HepG2 (cell line): ENCODE measurements at regions not wholly inside any gene's neighbourhood (a gene's known extent, or its start where the extent isn't known, plus 50 kb on each side); places are given as distances from the start of the nearest gene placed in this dataset.

ENCODE experiments used
- ATAC-seq: fragments of 200-7000 bp; cut with Tn5 transposase; 3 replicates; pipeline ENCODE4 v1.9.1; 2020; ENCODE audit warnings: mild to moderate bottlenecking, moderate library complexity
- BruUV-seq: library from RNA; stranded (reverse); fragments of 400-500 nt; replicated peaks from 2 replicates; lab custom pipeline; 2021; lab: Mats Ljungman, UMichigan
- CTCF ChIA-PET: fragments of 300-600 bp; formaldehyde crosslinking; extraction: SDS; loops from one replicate; lab custom pipeline; 2021; ENCODE audit warnings: low total read pairs, inconsistent platforms, low intra/inter-chr PET ratio; lab: Yijun Ruan, JAX
- POLR2A ChIA-PET: fragments of 350-600 bp; sonication (Branson Sonifier 250); formaldehyde crosslinking; loops from one replicate; lab custom pipeline; 2020; ENCODE audit warnings: antibody characterized with exemption, inconsistent platforms; lab: Yijun Ruan, JAX
- DNase-seq: peaks from one replicate; pipeline ENCODE4 v3.0.0-alpha.2; 2015; ENCODE audit warnings: low spot score
- FAIRE-seq: peaks from 3 replicates; lab custom pipeline; 2011; peaks lifted over from hg19 to GRCh38; lab: Jason Lieb, UNC
- H2AFZ ChIP-seq: one replicate; pipeline ENCODE4 v1.6.1; 2011; ENCODE audit warnings: low read length, inconsistent platforms
- H3K27ac ChIP-seq: fragments of 300-600 bp; 3 replicates; pipeline ENCODE4 v1.8.0; 2011; ENCODE audit warnings: mixed run types, mild to moderate bottlenecking, mixed read lengths, low read length, inconsistent platforms; ENCODE audit not compliant: insufficient read depth; ENCODE audit errors: extremely low read length
- H3K27me3 ChIP-seq, 2 experiments: fragments of 200-600 bp in 1 of 2; 2 replicates in 1 of 2; 3 replicates in 1 of 2; pipeline versions ENCODE4 v1.6.0 to v1.8.0; 2011; ENCODE audit warnings: low read length in 2 of 2, mild to moderate bottlenecking in 2 of 2, moderate library complexity in 2 of 2, inconsistent platforms in 1 of 2; ENCODE audit not compliant: insufficient read depth in 2 of 2, control insufficient read depth in 1 of 2
- H3K36me3 ChIP-seq, 2 experiments: fragments of 200-600 bp in 1 of 2; replicated peaks in 1 of 2; 2 replicates in 1 of 2; 3 replicates in 1 of 2; pipeline versions ENCODE4 v1.5.1 to v1.8.0; 2011; ENCODE audit warnings: low read length in 2 of 2, inconsistent platforms in 1 of 2; ENCODE audit not compliant: insufficient read depth in 2 of 2, control insufficient read depth in 1 of 2
- H3K4me1 ChIP-seq: 2 replicates; pipeline ENCODE4 v1.5.1; 2012; ENCODE audit warnings: low read length, inconsistent platforms; ENCODE audit not compliant: insufficient read depth
- H3K4me2 ChIP-seq: 2 replicates; pipeline ENCODE4 v1.6.0; 2011; ENCODE audit warnings: low read depth, low read length, inconsistent platforms
- H3K4me3 ChIP-seq, 3 experiments: fragments of 200-600 bp in 1 of 3; sonication (generic), shearing (Covaris generic) in 1 of 3; replicated peaks in 1 of 3; 2 replicates each; pipeline ENCODE4 v1.5.1; 2011 to 2016; ENCODE audit warnings: low read length in 3 of 3, inconsistent platforms in 2 of 3, low read depth in 2 of 3, mild to moderate bottlenecking in 2 of 3, control low read depth in 1 of 3, mixed read lengths in 1 of 3; ENCODE audit not compliant: insufficient read depth in 1 of 3
- H3K79me2 ChIP-seq: one replicate; pipeline ENCODE4 v1.6.1; 2011; ENCODE audit warnings: low read length, inconsistent platforms; ENCODE audit not compliant: insufficient read depth
- H3K9ac ChIP-seq: 2 replicates; pipeline ENCODE4 v1.6.0; 2011; ENCODE audit warnings: mild to moderate bottlenecking, low read depth, low read length, inconsistent platforms; ENCODE audit not compliant: insufficient read depth
- H3K9me3 ChIP-seq: 2 replicates; pipeline ENCODE4 v1.5.1; 2012; ENCODE audit warnings: mild to moderate bottlenecking, low read length
- H4K20me1 ChIP-seq: 2 replicates; pipeline ENCODE4 v1.6.0; 2011; ENCODE audit warnings: inconsistent platforms, mild to moderate bottlenecking, low read length, moderate library complexity; ENCODE audit not compliant: insufficient read depth
- KDM4B ChIP-seq: sonication (generic); formaldehyde crosslinking; IDR thresholded peaks from 2 replicates; pipeline ENCODE4 v1.4.0; 2020; ENCODE audit warnings: missing genetic modification reagents
- KLF16 ChIP-seq, 2 experiments: sonication (generic) in 1 of 2; formaldehyde crosslinking in 1 of 2; IDR thresholded peaks; 2 replicates each; pipeline versions ENCODE4 v1.6.1 to v1.8.0; 2016 to 2023; ENCODE audit warnings: missing genetic modification reagents in 2 of 2, missing compliant biosample characterization in 1 of 2
- MXD4 ChIP-seq: IDR thresholded peaks from 2 replicates; pipeline ENCODE4 v1.6.1; 2016; ENCODE audit warnings: mild to moderate bottlenecking, missing biosample characterization, missing genetic modification reagents
- PHF8 ChIP-seq: sonication (generic); formaldehyde crosslinking; IDR thresholded peaks from 2 replicates; pipeline ENCODE4 v1.5.0; 2020; ENCODE audit warnings: missing genetic modification reagents
- RBAK ChIP-seq: sonication (generic); formaldehyde crosslinking; IDR thresholded peaks from 2 replicates; pipeline ENCODE4 v1.5.1; 2020; ENCODE audit warnings: mild to moderate bottlenecking, missing genetic modification reagents
- SALL2 ChIP-seq: sonication (generic); formaldehyde crosslinking; IDR thresholded peaks from 2 replicates; pipeline ENCODE4 v1.8.1; 2023; ENCODE audit warnings: mild to moderate bottlenecking, missing genetic modification reagents, inconsistent platforms
- SPEN ChIP-seq: sonication (generic); formaldehyde crosslinking; IDR thresholded peaks from 2 replicates; pipeline ENCODE4 v1.5.1; 2020; ENCODE audit warnings: low read depth, mild to moderate bottlenecking, missing genetic modification reagents
- TP53 ChIP-seq: sonication (generic); formaldehyde crosslinking; conservative IDR thresholded peaks from 2 replicates; pipeline ENCODE4 v1.4.0; 2020; ENCODE audit warnings: missing genetic modification reagents
- ZBTB21 ChIP-seq: sonication (generic); formaldehyde crosslinking; IDR thresholded peaks from 2 replicates; pipeline ENCODE4 v1.4.0; 2020; ENCODE audit warnings: missing genetic modification reagents
- ZNF546 ChIP-seq: sonication (generic); formaldehyde crosslinking; conservative IDR thresholded peaks from 2 replicates; pipeline ENCODE4 v1.8.1; 2023; ENCODE audit warnings: mild to moderate bottlenecking, missing genetic modification reagents
- ZNF672 ChIP-seq: sonication (generic); formaldehyde crosslinking; IDR thresholded peaks from 2 replicates; pipeline ENCODE4 v1.8.1; 2022; ENCODE audit warnings: missing genetic modification reagents
- ZNF7 ChIP-seq: IDR thresholded peaks from 2 replicates; pipeline ENCODE4 v1.6.1; 2016; ENCODE audit warnings: missing biosample characterization, missing genetic modification reagents
- ZNF772 ChIP-seq: sonication (generic); formaldehyde crosslinking; IDR thresholded peaks from 2 replicates; pipeline ENCODE4 v1.5.0; 2020; ENCODE audit warnings: mild to moderate bottlenecking, missing genetic modification reagents
- WGBS: methylation state at CpG from one replicate; pipeline ENCODE4 v1.1.6; 2017; ENCODE audit warnings: low lambda C conversion rate; 5-methylcytosine and 5-hydroxymethylcytosine counted together
- in situ Hi-C: cut with HindIII; loops from 2 replicates; pipeline ENCODE4 v1.10.0; 2017; ENCODE audit warnings: low pct_unique_long_range_greater_than_20kb; ENCODE audit not compliant: extremely low pct_ligation_motif_present
- intact Hi-C: fragments of 100-400 bp; cut with micrococcal nuclease; formaldehyde crosslinking; loops from one replicate; pipeline ENCODE4 v1.10.0; 2022; ENCODE audit not compliant: unreplicated experiment
- TF ChIP-seq, protein P1 (sequence below): sonication (generic); formaldehyde crosslinking; IDR thresholded peaks from 2 replicates; pipeline ENCODE4 v1.5.0; 2020; ENCODE audit warnings: missing genetic modification reagents, mild to moderate bottlenecking, borderline replicate concordance
- TF ChIP-seq, protein P2 (sequence below): IDR thresholded peaks from 2 replicates; pipeline ENCODE4 v1.6.1; 2016; ENCODE audit warnings: missing genetic modification reagents, missing compliant biosample characterization
- TF ChIP-seq, protein P3 (sequence below): sonication (generic); formaldehyde crosslinking; IDR thresholded peaks from 2 replicates; pipeline ENCODE4 v1.5.0; 2020; ENCODE audit warnings: mild to moderate bottlenecking, missing genetic modification reagents
- TF ChIP-seq, protein P4 (sequence below): sonication (generic); formaldehyde crosslinking; IDR thresholded peaks from 2 replicates; pipeline ENCODE4 v1.4.0; 2020; ENCODE audit warnings: missing genetic modification reagents, mild to moderate bottlenecking, borderline replicate concordance
- TF ChIP-seq, protein P5 (sequence below): sonication (generic); formaldehyde crosslinking; IDR thresholded peaks from 2 replicates; pipeline ENCODE4 v1.5.1; 2020; ENCODE audit warnings: missing genetic modification reagents, mild to moderate bottlenecking, borderline replicate concordance
- TF ChIP-seq, protein P6 (sequence below): sonication (generic); formaldehyde crosslinking; IDR thresholded peaks from 2 replicates; pipeline ENCODE4 v1.4.0; 2020; ENCODE audit warnings: missing genetic modification reagents

DNA sequence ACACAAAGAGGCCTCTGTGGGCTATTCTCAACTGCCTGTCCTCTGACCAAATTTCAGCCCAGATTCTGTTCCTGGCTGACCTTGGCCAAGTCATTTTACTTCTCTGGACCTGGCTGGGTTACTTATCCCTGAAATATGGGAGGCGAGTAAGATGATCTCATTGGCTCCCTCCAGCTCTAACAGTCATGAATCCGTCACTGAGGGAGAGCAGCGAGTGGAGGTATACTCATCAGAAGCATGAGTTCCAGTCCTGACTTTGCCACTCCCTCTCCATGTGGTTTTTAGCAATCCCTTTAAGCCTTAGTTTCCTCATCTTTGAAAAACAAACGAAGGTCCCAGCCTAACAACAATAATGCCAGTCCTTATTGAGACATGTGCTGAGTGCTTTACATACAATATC is 63.5 kb downstream of the CCDC185 start:
- no peak for FAIRE-seq

More for the DNA sequence above, 63.5 kb downstream of the CCDC185 start:
- intact Hi-C loops (loop anchor here (5.0 kb wide), 1 partner anchor 1196 kb away; no protein-coding TSS in a partner anchor), in situ Hi-C loops (no loop called here)
- H3K36me3 ChIP-seq: no peaks in the 10 kb centered on the region
- no peak for DNase-seq
- POLR2A ChIA-PET: no interaction called here
- no peaks in the 10 kb centered on the region for H4K20me1 ChIP-seq
- 18% methylated on average over 3 of the region's 4 CpGs for WGBS
- no peaks in the 10 kb centered on the region for H3K9me3 ChIP-seq
- H3K4me3 ChIP-seq: no peak overlapping the region
- no peak for TF ChIP-seq MXD4 (CRISPR knock-in tag)
- TF ChIP-seq ZNF672 (CRISPR knock-in tag): no peak
- TF ChIP-seq ZNF546 (CRISPR knock-in tag): no peak
- TF ChIP-seq KLF16 (CRISPR knock-in tag; IDR thresholded peaks at IDR 0.05): no peak
- TF ChIP-seq, protein P1, sequence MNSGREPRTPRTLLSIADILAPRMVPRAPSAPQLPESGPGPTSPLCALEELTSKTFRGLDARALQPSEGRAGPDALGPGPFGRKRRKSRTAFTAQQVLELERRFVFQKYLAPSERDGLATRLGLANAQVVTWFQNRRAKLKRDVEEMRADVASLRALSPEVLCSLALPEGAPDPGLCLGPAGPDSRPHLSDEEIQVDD (CRISPR knock-in tag): no peak
- no peak for TF ChIP-seq ZBTB21 (CRISPR knock-in tag)
- no peak for TF ChIP-seq SALL2 (CRISPR knock-in tag)
- no peak for TF ChIP-seq PHF8 (CRISPR knock-in tag)
- TF ChIP-seq, protein P2, sequence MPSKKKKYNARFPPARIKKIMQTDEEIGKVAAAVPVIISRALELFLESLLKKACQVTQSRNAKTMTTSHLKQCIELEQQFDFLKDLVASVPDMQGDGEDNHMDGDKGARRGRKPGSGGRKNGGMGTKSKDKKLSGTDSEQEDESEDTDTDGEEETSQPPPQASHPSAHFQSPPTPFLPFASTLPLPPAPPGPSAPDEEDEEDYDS (CRISPR knock-in tag): no peak
- TF ChIP-seq, protein P3, sequence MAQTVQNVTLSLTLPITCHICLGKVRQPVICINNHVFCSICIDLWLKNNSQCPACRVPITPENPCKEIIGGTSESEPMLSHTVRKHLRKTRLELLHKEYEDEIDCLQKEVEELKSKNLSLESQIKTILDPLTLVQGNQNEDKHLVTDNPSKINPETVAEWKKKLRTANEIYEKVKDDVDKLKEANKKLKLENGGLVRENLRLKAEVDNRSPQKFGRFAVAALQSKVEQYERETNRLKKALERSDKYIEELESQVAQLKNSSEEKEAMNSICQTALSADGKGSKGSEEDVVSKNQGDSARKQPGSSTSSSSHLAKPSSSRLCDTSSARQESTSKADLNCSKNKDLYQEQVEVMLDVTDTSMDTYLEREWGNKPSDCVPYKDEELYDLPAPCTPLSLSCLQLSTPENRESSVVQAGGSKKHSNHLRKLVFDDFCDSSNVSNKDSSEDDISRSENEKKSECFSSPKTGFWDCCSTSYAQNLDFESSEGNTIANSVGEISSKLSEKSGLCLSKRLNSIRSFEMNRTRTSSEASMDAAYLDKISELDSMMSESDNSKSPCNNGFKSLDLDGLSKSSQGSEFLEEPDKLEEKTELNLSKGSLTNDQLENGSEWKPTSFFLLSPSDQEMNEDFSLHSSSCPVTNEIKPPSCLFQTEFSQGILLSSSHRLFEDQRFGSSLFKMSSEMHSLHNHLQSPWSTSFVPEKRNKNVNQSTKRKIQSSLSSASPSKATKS: no peak
- TF ChIP-seq, protein P4, sequence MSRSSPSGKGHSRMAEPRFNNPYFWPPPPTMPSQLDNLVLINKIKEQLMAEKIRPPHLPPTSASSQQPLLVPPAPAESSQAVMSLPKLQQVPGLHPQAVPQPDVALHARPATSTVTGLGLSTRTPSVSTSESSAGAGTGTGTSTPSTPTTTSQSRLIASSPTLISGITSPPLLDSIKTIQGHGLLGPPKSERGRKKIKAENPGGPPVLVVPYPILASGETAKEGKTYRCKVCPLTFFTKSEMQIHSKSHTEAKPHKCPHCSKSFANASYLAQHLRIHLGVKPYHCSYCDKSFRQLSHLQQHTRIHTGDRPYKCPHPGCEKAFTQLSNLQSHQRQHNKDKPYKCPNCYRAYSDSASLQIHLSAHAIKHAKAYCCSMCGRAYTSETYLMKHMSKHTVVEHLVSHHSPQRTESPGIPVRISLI (CRISPR knock-in tag): no peak
- TF ChIP-seq, protein P5, sequence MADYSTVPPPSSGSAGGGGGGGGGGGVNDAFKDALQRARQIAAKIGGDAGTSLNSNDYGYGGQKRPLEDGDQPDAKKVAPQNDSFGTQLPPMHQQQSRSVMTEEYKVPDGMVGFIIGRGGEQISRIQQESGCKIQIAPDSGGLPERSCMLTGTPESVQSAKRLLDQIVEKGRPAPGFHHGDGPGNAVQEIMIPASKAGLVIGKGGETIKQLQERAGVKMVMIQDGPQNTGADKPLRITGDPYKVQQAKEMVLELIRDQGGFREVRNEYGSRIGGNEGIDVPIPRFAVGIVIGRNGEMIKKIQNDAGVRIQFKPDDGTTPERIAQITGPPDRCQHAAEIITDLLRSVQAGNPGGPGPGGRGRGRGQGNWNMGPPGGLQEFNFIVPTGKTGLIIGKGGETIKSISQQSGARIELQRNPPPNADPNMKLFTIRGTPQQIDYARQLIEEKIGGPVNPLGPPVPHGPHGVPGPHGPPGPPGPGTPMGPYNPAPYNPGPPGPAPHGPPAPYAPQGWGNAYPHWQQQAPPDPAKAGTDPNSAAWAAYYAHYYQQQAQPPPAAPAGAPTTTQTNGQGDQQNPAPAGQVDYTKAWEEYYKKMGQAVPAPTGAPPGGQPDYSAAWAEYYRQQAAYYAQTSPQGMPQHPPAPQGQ (CRISPR knock-in tag): no peak
- no peak for TF ChIP-seq ZNF772 (CRISPR knock-in tag)
- no peak for TF ChIP-seq TP53 (CRISPR knock-in tag)
- TF ChIP-seq RBAK (CRISPR knock-in tag): no peak
- TF ChIP-seq SPEN (CRISPR knock-in tag): no peak
- TF ChIP-seq KDM4B (CRISPR knock-in tag): no peak
- TF ChIP-seq ZNF7: no peak
- TF ChIP-seq, protein P6, sequence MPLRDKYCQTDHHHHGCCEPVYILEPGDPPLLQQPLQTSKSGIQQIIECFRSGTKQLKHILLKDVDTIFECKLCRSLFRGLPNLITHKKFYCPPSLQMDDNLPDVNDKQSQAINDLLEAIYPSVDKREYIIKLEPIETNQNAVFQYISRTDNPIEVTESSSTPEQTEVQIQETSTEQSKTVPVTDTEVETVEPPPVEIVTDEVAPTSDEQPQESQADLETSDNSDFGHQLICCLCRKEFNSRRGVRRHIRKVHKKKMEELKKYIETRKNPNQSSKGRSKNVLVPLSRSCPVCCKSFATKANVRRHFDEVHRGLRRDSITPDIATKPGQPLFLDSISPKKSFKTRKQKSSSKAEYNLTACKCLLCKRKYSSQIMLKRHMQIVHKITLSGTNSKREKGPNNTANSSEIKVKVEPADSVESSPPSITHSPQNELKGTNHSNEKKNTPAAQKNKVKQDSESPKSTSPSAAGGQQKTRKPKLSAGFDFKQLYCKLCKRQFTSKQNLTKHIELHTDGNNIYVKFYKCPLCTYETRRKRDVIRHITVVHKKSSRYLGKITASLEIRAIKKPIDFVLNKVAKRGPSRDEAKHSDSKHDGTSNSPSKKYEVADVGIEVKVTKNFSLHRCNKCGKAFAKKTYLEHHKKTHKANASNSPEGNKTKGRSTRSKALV (CRISPR knock-in tag): no peak
- no TSS peak for BruUV-seq
- no peak overlapping the region for H3K4me2 ChIP-seq
- H3K4me1 ChIP-seq: no peaks in the 10 kb centered on the region
- CTCF ChIA-PET: no interaction called here
- no peak for ATAC-seq
- no peak overlapping the region for H3K27ac ChIP-seq
- H3K9ac ChIP-seq: no peak overlapping the region
- peaks cover 0 to 7% of the 10 kb centered on the region in 2 experiments; a peak in 2 of 5 replicates for H3K27me3 ChIP-seq
- no peak overlapping the region for H2AFZ ChIP-seq
- no peaks in the 10 kb centered on the region for H3K79me2 ChIP-seq
